Endothelial cell of umbilical vein (primary cell): ENCODE measurements at regions not wholly inside any gene's neighbourhood (a gene's known extent, or its start where the extent isn't known, plus 50 kb on each side); places are given as distances from the start of the nearest gene placed in this dataset.

ENCODE experiments used
- BruUV-seq: library from RNA; stranded (reverse); fragments of 400-500 nt; replicated peaks from 2 replicates; lab custom pipeline; 2021; lab: Mats Ljungman, UMichigan
- CTCF ChIA-PET: fragments of 300-600, 350-600 bp; sonication (Branson Sonifier 250); formaldehyde crosslinking; loops from one replicate; lab custom pipeline; 2021; ENCODE audit warnings: antibody characterized with exemption, inconsistent platforms; lab: Charles Lee
- POLR2A ChIA-PET: fragments of 300-600, 350-600 bp; sonication (Branson Sonifier 250); formaldehyde crosslinking; loops from one replicate; lab custom pipeline; 2021; ENCODE audit warnings: antibody characterized with exemption, inconsistent platforms; lab: Charles Lee
- DNase-seq: peaks from one replicate; pipeline ENCODE4 v3.0.0-alpha.2; 2011; ENCODE audit warnings: low read depth, low spot score
- FAIRE-seq: peaks from 2 replicates; lab custom pipeline; 2011; peaks lifted over from hg19 to GRCh38; lab: Jason Lieb, UNC
- H2AFZ ChIP-seq: 2 replicates; pipeline ENCODE4 v1.6.0; 2012; ENCODE audit warnings: low read depth, low read length, control low read depth, inconsistent platforms
- H3K27ac ChIP-seq: 2 replicates; pipeline ENCODE4 v1.5.1; 2011; ENCODE audit warnings: low read depth, mild to moderate bottlenecking, control low read depth, low read length, moderate library complexity; ENCODE audit not compliant: insufficient read depth
- H3K27me3 ChIP-seq, 2 experiments: 2 replicates each; pipeline versions ENCODE4 v1.6.0 to v1.6.1; 2011; ENCODE audit warnings: low read length in 2 of 2, mixed read lengths in 1 of 2; ENCODE audit not compliant: control insufficient read depth in 2 of 2, insufficient read depth in 2 of 2
- H3K36me3 ChIP-seq, 2 experiments: 2 replicates in 1 of 2; 3 replicates in 1 of 2; pipeline ENCODE4 v1.5.1; 2011; ENCODE audit warnings: low read length in 2 of 2, mild to moderate bottlenecking in 1 of 2, moderate library complexity in 1 of 2; ENCODE audit not compliant: control insufficient read depth in 2 of 2, insufficient read depth in 2 of 2; ENCODE audit errors: extremely low read depth in 1 of 2
- H3K4me1 ChIP-seq: 3 replicates; pipeline ENCODE4 v1.5.1; 2011; ENCODE audit warnings: mild to moderate bottlenecking, low read length; ENCODE audit not compliant: control insufficient read depth, insufficient read depth; ENCODE audit errors: extremely low read depth
- H3K4me2 ChIP-seq: 2 replicates; pipeline ENCODE4 v1.6.1; 2011; ENCODE audit warnings: low read length, control low read depth, mixed read lengths; ENCODE audit not compliant: insufficient read depth
- H3K4me3 ChIP-seq, 3 experiments: fragments of 200-600 bp in 1 of 3; sonication (generic), shearing (Covaris generic) in 1 of 3; replicated peaks in 1 of 3; 2 replicates each; pipeline ENCODE4 v1.5.1; 2011 to 2016; ENCODE audit warnings: control low read depth in 3 of 3, low read length in 3 of 3, mild to moderate bottlenecking in 2 of 3, inconsistent platforms in 1 of 3, low read depth in 1 of 3, moderate library complexity in 1 of 3; ENCODE audit not compliant: insufficient read depth in 1 of 3
- H3K79me2 ChIP-seq: 2 replicates; pipeline ENCODE4 v1.6.0; 2012; ENCODE audit warnings: low read length, inconsistent platforms; ENCODE audit not compliant: control insufficient read depth, insufficient read depth
- H3K9ac ChIP-seq: replicated peaks from 2 replicates; pipeline ENCODE3; 2011; ENCODE audit warnings: low read length, control low read depth; ENCODE audit not compliant: insufficient read depth; ENCODE audit errors: extremely low read depth
- H3K9me1 ChIP-seq: replicated peaks from 3 replicates; pipeline ENCODE4 v1.6.0; 2011; ENCODE audit warnings: mild to moderate bottlenecking, low read length; ENCODE audit not compliant: control insufficient read depth, insufficient read depth; ENCODE audit errors: extremely low read depth
- H3K9me3 ChIP-seq: replicated peaks from 2 replicates; pipeline ENCODE4 v1.5.1; 2012; ENCODE audit warnings: low read length, inconsistent platforms; ENCODE audit not compliant: control insufficient read depth, insufficient read depth
- H4K20me1 ChIP-seq: replicated peaks from 2 replicates; pipeline ENCODE3; 2011; ENCODE audit warnings: mild to moderate bottlenecking, low read length; ENCODE audit not compliant: control insufficient read depth, insufficient read depth; ENCODE audit errors: extremely low read depth
- CTCF ChIP-seq, 2 donors: IDR thresholded peaks; 1 replicate in 1 of 2; 2 replicates in 1 of 2; pipeline ENCODE4 v1.5.1; 2011; ENCODE audit warnings: low read length in 2 of 2, mild to moderate bottlenecking in 2 of 2, moderate library complexity in 2 of 2, control low read depth in 1 of 2, inconsistent platforms in 1 of 2, low read depth in 1 of 2; ENCODE audit not compliant: insufficient read depth in 1 of 2; ENCODE audit errors: extremely low read depth in 1 of 2
- EZH2 ChIP-seq: IDR thresholded peaks from 2 replicates; pipeline ENCODE4 v1.6.1; 2012; ENCODE audit warnings: borderline replicate concordance, low read depth, mild to moderate bottlenecking, moderate library complexity, low read length, inconsistent platforms; ENCODE audit not compliant: severe bottlenecking
- GATA2 ChIP-seq: IDR thresholded peaks from 2 replicates; pipeline ENCODE4 v1.7.0; 2011; ENCODE audit warnings: low read depth, mild to moderate bottlenecking, moderate library complexity, mixed read lengths, low read length; ENCODE audit not compliant: insufficient read length, insufficient read depth
- JUN ChIP-seq: IDR thresholded peaks from 2 replicates; pipeline ENCODE4 v1.6.1; 2011; ENCODE audit warnings: borderline replicate concordance, low read depth; ENCODE audit not compliant: insufficient read length, insufficient read depth
- MYC ChIP-seq: IDR thresholded peaks from one replicate; pipeline ENCODE4 v1.6.1; 2011; ENCODE audit warnings: mild to moderate bottlenecking, low read depth, low read length
- POLR2A ChIP-seq: IDR thresholded peaks from 2 replicates; pipeline ENCODE4 v1.6.1; 2012; ENCODE audit warnings: low read depth, mild to moderate bottlenecking, control low read depth, low read length
- POLR2AphosphoS5 ChIP-seq: IDR thresholded peaks from 2 replicates; pipeline ENCODE4 v1.6.1; 2012; ENCODE audit warnings: low read depth, mild to moderate bottlenecking, control low read depth, low read length, moderate library complexity; ENCODE audit not compliant: insufficient read depth
- dilution Hi-C: fragments of 300-500 bp; cut with MboI; formaldehyde crosslinking; loops from one replicate; pipeline ENCODE4 v1.15.0; 2019; ENCODE audit warnings: low sequenced_read_pairs; ENCODE audit not compliant: extremely low pct_ligation_motif_present
- intact Hi-C: fragments of 100-400 bp; cut with micrococcal nuclease; formaldehyde crosslinking; loops from one replicate; pipeline ENCODE4 v1.10.0; 2022

DNA sequence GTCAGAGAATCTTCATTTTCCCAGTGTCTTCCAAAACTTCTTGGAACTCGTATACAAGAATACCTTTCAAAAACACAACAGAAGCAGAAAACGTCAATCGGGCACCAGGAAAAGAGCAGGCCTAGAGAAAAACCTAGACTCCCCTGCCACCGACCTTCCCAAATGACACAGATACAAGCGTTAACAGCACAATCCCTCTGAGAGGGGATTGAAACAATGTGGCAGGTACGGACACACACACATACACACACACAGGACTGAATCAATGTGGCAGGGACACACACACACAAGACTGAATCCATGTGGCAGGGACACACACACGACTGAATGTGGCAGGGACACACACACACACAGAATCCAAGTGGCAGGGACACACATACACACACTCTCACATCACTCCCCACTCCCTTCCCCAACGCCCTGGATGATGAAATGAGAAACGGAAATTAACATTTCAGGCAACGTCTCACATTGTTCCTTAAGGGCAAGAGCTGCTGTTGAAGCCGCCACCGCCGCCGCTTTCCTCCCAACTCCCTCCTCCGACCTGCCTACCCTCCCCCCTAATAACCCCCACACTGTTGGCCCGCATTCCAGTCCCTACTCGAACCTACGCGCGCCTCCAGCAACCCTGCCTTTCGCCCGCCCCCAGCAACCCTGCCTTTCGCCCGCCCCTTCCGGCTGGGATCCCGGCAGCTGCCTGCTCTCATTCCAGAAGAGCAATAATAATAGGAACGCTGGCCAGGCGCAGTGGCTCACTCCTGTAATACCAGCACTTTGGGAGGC lies 302.1 kb upstream of the HSFY2 start:
- POLR2A ChIA-PET: no interaction called here
- Histone ChIP-seq H3K9me1 (no peaks in the 10 kb centered on the region), H3K4me2 (peak overlapping the region; percentile 85), H3K27ac (peak overlapping the region; percentile 43), H2AFZ (peak overlapping the region; percentile 99), H3K79me2 (peaks cover 17% of the 10 kb centered on the region), H3K4me1 (peaks cover 5% of the 10 kb centered on the region), H4K20me1 (no peaks in the 10 kb centered on the region), H3K27me3 (no peaks in the 10 kb centered on the region), H3K9ac (peak overlapping the region; percentile 69), H3K9me3 (no peaks in the 10 kb centered on the region), H3K36me3 (no peaks in the 10 kb centered on the region), H3K4me3 (peak overlapping the region; percentile 50 to 79 (median 70))
- intact Hi-C loops (loop anchor here (5.0 to 10.0 kb wide), 2 partner anchors 43 to 61 kb away; no protein-coding TSS in a partner anchor), dilution Hi-C loops (no loop called here)
- FAIRE-seq (no peak), DNase-seq (peak; percentile 77)
- CTCF ChIA-PET: no interaction called here
- no peak for TF ChIP-seq POLR2A
- TF ChIP-seq MYC: no peak
- no peak for TF ChIP-seq POLR2AphosphoS5
- no peak for TF ChIP-seq GATA2
- no peak for TF ChIP-seq JUN
- no peak for TF ChIP-seq EZH2
- TF ChIP-seq CTCF (IDR thresholded peaks at IDR 0.05; ENCODE audit: extremely low read depth in 1 of 2, insufficient read depth in 1 of 2, low read depth in 1 of 2, low read length in 2 of 2): no peak
- BruUV-seq: TSS peak; percentile 48
